Activated CD4-positive, alpha-beta memory T cell treated with anti-CD3 and anti-CD28 coated beads, Interleukin-2, amount 10 ng/mL, durations not matched to agents 7 days and 5 days (primary cell): ENCODE measurements at regions not wholly inside any gene's neighbourhood (a gene's known extent, or its start where the extent isn't known, plus 50 kb on each side); places are given as distances from the start of the nearest gene placed in this dataset.
"Not testable (repeated sequence)": the region's sequence is repeated elsewhere in the genome, so short reads cannot be mapped to it uniquely, and the experiment has no call there.

Source experiments
- CTCF ChIA-PET: fragments of 350-600 bp; sonication (Branson Sonifier 250); formaldehyde crosslinking; loops from one replicate; lab custom pipeline; 2021; ENCODE audit warnings: antibody characterized with exemption, inconsistent platforms; lab: Charles Lee
- POLR2A ChIA-PET: fragments of 350-600 bp; sonication (Branson Sonifier 250); formaldehyde crosslinking; loops from one replicate; lab custom pipeline; 2021; ENCODE audit warnings: antibody characterized with exemption; lab: Charles Lee
- DNase-seq: peaks from one replicate; pipeline ENCODE4 v3.0.0-alpha.2; 2020
- H3K27ac Mint-ChIP-seq: one replicate; pipeline ENCODE4 v1.8.0; 2021; ENCODE audit warnings: mild to moderate bottlenecking, mixed read lengths
- H3K27me3 Mint-ChIP-seq: one replicate; pipeline ENCODE4 v1.8.0; 2021; ENCODE audit warnings: mixed read lengths
- H3K36me3 Mint-ChIP-seq: one replicate; pipeline ENCODE4 v1.8.0; 2021; ENCODE audit warnings: low read depth, mixed read lengths
- H3K4me1 Mint-ChIP-seq: one replicate; pipeline ENCODE4 v1.8.0; 2021; ENCODE audit warnings: mixed read lengths
- H3K4me3 Mint-ChIP-seq: one replicate; pipeline ENCODE4 v1.8.0; 2021; ENCODE audit warnings: mild to moderate bottlenecking, mixed read lengths
- H3K9me3 Mint-ChIP-seq: one replicate; pipeline ENCODE4 v1.8.0; 2021; ENCODE audit warnings: mixed read lengths

GRCh38 chr14:43872752-43873655 is 634.1 kb downstream of the FSCB start:
- ChIA-PET CTCF (no interaction called here), POLR2A (no interaction called here)
- Mint-ChIP-seq H3K27me3 (no peaks in the 10 kb centered on the region), H3K27ac (no peak overlapping the region), H3K4me1 (no peaks in the 10 kb centered on the region), H3K9me3 (peaks cover 9% of the 10 kb centered on the region), H3K4me3 (no peak overlapping the region), H3K36me3 (no peaks in the 10 kb centered on the region)
- no peak for DNase-seq

DNA sequence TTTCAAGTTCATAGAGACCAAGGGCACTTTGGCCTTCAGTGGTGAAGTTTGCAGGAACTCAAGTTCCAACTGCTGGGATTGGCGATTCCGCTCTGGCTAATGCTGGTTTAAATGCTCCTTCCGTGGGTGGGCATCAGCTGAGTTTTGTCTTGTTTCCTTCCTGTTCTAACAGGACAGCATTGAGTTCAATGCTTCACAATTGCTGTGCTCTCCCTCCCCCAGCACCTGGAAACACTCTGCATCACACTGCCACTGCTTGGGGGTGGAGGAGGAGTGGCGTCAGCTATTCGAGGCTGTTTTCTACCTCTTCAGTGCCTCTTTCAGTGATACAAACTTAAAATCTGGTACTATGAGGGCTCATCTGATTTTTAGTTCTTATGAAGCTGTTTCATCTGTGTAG is 634.9 kb downstream of the FSCB start:
- ChIA-PET CTCF (no interaction called here), POLR2A (no interaction called here)
- Mint-ChIP-seq H3K9me3 (peaks cover 7% of the 10 kb centered on the region), H3K4me1 (no peaks in the 10 kb centered on the region), H3K4me3 (no peak overlapping the region), H3K27ac (no peak overlapping the region), H3K36me3 (no peaks in the 10 kb centered on the region), H3K27me3 (no peaks in the 10 kb centered on the region)
- no peak for DNase-seq

DNA sequence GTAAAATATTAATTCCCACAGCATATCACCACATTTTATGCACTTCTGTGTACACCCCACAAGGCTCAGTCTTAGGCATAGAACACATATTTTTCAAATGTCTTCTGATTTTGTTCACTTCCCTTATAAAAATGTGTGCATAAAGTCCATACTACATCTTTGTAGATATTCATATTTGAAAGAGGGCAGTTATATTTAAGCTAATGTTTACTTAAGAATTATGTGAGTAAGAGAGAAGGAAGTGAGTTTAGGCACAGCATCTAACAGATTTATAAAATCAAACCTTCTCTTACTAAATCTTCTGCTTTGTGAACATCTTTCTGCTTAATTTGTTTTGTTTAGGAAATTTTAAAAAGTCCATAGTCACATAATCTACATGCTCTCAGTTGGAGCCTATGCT is 648.1 kb downstream of the FSCB start:
- CTCF ChIA-PET: no interaction called here
- no peaks in the 10 kb centered on the region for H3K4me1 Mint-ChIP-seq
- H3K9me3 Mint-ChIP-seq: peaks cover 5% of the 10 kb centered on the region
- no peak for DNase-seq
- no peak overlapping the region for H3K27ac Mint-ChIP-seq
- no peaks in the 10 kb centered on the region for H3K36me3 Mint-ChIP-seq
- POLR2A ChIA-PET: no interaction called here
- no peak overlapping the region for H3K4me3 Mint-ChIP-seq
- H3K27me3 Mint-ChIP-seq: no peaks in the 10 kb centered on the region

GRCh38 chr14:43855556-43855955 is 651.5 kb downstream of the FSCB start:
- no peak for DNase-seq
- no peak overlapping the region for H3K4me3 Mint-ChIP-seq
- ChIA-PET POLR2A (no interaction called here), CTCF (no interaction called here)
- H3K27ac Mint-ChIP-seq: no peak overlapping the region
- peaks cover 7% of the 10 kb centered on the region for H3K9me3 Mint-ChIP-seq
- no peaks in the 10 kb centered on the region for H3K36me3 Mint-ChIP-seq
- no peaks in the 10 kb centered on the region for H3K4me1 Mint-ChIP-seq
- H3K27me3 Mint-ChIP-seq: no peaks in the 10 kb centered on the region

DNA sequence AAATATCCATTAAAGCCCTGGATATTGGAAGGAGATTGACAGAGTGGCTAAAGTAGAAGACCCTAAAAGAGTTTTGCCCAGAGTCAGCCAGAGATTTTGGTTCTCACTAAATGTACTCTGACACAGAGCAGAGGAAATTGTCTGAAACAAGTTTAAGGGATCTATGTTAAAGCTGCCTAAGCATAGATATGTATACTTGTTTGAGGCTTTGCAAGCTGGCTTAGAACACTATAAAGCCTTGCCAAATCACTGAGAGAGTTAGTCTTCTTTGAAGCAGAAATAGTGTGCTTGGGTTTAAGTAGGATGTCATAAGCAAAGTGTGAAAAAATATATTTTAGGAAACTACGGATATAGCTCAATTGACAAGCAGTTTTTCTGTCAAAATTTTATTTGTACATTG is 653.5 kb downstream of the FSCB start:
- peaks cover 8% of the 10 kb centered on the region for H3K9me3 Mint-ChIP-seq

DNA sequence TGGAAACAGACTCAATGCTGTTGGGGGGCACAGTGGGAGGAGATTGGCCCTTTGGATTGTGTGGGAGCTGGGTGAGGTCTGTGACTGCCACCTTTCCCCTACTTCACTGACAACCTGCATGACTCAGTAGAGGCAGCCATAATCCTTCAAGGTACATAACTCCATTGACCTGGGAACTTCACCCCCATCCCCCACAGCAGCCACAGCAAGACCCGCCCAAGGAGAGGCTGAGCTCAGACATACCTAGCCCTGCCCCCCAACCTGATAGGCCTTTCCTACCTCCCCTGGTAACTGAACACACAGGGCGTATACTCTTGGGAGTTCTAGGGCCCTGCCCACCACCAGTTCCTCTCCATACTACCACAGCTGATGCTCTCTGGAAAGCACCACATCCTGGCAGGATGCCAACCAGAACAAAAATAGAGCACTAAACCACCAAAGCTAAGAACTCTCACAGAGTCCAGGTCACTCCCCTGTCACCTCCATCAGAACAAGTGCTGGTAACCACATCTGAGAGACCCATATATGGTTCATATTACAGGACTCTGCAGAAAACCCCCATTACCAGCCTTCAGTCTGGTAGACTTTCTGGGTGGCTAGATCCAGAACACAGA is 703.9 kb downstream of the FSCB start:
- H3K27ac Mint-ChIP-seq: no peak overlapping the region
- no peak for DNase-seq
- no peaks in the 10 kb centered on the region for H3K27me3 Mint-ChIP-seq
- H3K4me1 Mint-ChIP-seq: no peaks in the 10 kb centered on the region
- CTCF ChIA-PET: no interaction called here
- H3K4me3 Mint-ChIP-seq: no peak overlapping the region
- peaks cover 15% of the 10 kb centered on the region for H3K9me3 Mint-ChIP-seq
- no peaks in the 10 kb centered on the region for H3K36me3 Mint-ChIP-seq
- POLR2A ChIA-PET: no interaction called here

More for the DNA sequence above, 653.5 kb downstream of the FSCB start:
- Mint-ChIP-seq H3K36me3 (no peaks in the 10 kb centered on the region), H3K4me1 (no peaks in the 10 kb centered on the region), H3K27ac (no peak overlapping the region), H3K4me3 (no peak overlapping the region), H3K27me3 (no peaks in the 10 kb centered on the region)
- POLR2A ChIA-PET: no interaction called here
- CTCF ChIA-PET: no interaction called here
- DNase-seq: no peak

GRCh38 chr14:43795600-43796228 is 711.4 kb downstream of the FSCB start:
- ChIA-PET POLR2A (no interaction called here), CTCF (no interaction called here)
- Mint-ChIP-seq H3K36me3 (no peaks in the 10 kb centered on the region), H3K4me1 (no peaks in the 10 kb centered on the region), H3K27ac (no peak overlapping the region), H3K4me3 (no peak overlapping the region), H3K9me3 (no peaks in the 10 kb centered on the region), H3K27me3 (no peaks in the 10 kb centered on the region)
- no peak for DNase-seq

DNA sequence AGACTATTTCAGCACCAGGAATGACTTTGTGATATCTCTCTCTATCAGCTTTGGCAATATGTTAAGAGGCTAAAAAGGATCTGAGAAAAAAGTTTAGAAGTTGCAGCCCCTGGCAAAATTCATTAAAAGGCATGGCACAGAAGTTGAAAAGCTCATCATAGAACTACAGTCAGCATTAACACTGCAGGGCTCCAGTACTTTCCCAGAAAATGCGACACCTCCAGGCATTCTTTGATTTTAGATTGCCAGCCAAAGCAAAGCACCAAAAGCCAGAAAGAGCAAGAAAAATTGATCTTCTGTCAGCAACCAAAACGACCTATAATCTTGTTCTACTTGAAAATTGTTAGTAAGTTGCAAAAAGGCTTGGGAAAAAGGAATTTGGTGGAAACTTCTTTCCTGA is 713.5 kb downstream of the FSCB start:
- no peak for DNase-seq
- CTCF ChIA-PET: no interaction called here
- H3K27me3 Mint-ChIP-seq: no peaks in the 10 kb centered on the region
- no peak overlapping the region for H3K27ac Mint-ChIP-seq
- no peaks in the 10 kb centered on the region for H3K9me3 Mint-ChIP-seq
- no peaks in the 10 kb centered on the region for H3K4me1 Mint-ChIP-seq
- H3K36me3 Mint-ChIP-seq: no peaks in the 10 kb centered on the region
- POLR2A ChIA-PET: no interaction called here
- H3K4me3 Mint-ChIP-seq: no peak overlapping the region

DNA sequence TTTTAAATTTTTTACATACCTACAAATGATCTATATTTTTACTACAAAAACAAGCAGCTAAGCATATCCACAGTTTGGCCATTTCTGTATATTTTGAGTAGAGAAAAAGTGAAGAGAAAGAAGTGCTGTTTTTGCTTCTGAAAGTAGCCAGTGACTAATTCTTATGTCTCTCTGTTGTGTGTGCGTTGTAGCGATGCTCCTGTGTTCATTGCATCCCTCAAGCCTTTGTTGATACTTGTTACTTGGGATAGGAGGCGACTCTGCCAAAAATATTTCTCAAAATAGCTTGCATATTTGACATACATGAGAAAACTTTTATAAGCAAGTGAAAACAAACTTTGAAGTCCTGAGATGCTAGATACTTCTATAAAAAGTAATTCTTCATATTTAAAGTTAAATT is 714.1 kb downstream of the FSCB start:
- Mint-ChIP-seq H3K9me3 (no peaks in the 10 kb centered on the region), H3K4me3 (no peak overlapping the region), H3K36me3 (no peaks in the 10 kb centered on the region), H3K27ac (no peak overlapping the region), H3K4me1 (no peaks in the 10 kb centered on the region), H3K27me3 (no peaks in the 10 kb centered on the region)
- no peak for DNase-seq
- ChIA-PET CTCF (no interaction called here), POLR2A (no interaction called here)

DNA sequence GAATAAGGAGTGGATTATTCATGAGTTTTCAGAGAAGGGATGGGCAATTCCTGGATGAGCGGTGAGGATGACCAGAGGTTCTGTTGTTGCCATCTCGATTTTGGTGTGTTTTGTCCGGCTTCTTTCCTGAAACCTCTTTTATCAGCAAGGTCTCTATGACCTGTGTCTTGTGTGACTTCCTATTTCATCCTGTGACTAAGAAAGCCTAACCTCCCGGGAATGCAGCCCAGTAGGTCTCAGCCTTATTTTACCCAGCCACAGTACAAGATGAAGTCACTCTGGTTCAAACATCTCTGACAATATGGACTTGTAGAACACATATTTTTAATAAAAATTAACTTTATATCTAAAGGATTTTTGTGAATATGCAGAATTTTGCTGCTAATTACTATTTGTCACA is 716.4 kb downstream of the FSCB start:
- ChIA-PET CTCF (no interaction called here), POLR2A (no interaction called here)
- no peak overlapping the region for H3K4me3 Mint-ChIP-seq
- H3K27ac Mint-ChIP-seq: no peak overlapping the region
- no peaks in the 10 kb centered on the region for H3K36me3 Mint-ChIP-seq
- H3K9me3 Mint-ChIP-seq: peaks cover 3% of the 10 kb centered on the region
- H3K27me3 Mint-ChIP-seq: no peaks in the 10 kb centered on the region
- no peaks in the 10 kb centered on the region for H3K4me1 Mint-ChIP-seq
- DNase-seq: no peak

GRCh38 chr14:43789458-43789857 is 717.6 kb downstream of the FSCB start:
- Mint-ChIP-seq H3K36me3 (no peaks in the 10 kb centered on the region), H3K4me1 (no peaks in the 10 kb centered on the region), H3K4me3 (no peak overlapping the region), H3K27me3 (no peaks in the 10 kb centered on the region), H3K9me3 (peaks cover 4% of the 10 kb centered on the region), H3K27ac (no peak overlapping the region)
- no peak for DNase-seq
- POLR2A ChIA-PET: no interaction called here
- CTCF ChIA-PET: no interaction called here

- ChIA-PET POLR2A (no interaction called here), CTCF (no interaction called here)
- H3K9me3 Mint-ChIP-seq: peaks cover 4% of the 10 kb centered on the region
- DNase-seq: no peak
- no peak overlapping the region for H3K4me3 Mint-ChIP-seq
- H3K27me3 Mint-ChIP-seq: no peaks in the 10 kb centered on the region
- H3K36me3 Mint-ChIP-seq: no peaks in the 10 kb centered on the region
- no peaks in the 10 kb centered on the region for H3K4me1 Mint-ChIP-seq
- H3K27ac Mint-ChIP-seq: no peak overlapping the region
These were observed 720.9 kb downstream of the FSCB start for GRCh38 chr14:43786066-43786762.

GRCh38 chr14:43784432-43784831 is 722.7 kb downstream of the FSCB start:
- DNase-seq, H3K27ac Mint-ChIP-seq, H3K4me3 Mint-ChIP-seq, H3K9me3 Mint-ChIP-seq, H3K4me1 Mint-ChIP-seq, CTCF ChIA-PET, H3K36me3 Mint-ChIP-seq, H3K27me3 Mint-ChIP-seq, POLR2A ChIA-PET: not testable (repeated sequence)
